ENCODE measurements at regions not wholly inside any gene's neighbourhood (a gene's known extent, or its start where the extent isn't known, plus 50 kb on each side); places are given as distances from the start of the nearest gene placed in this dataset.

GRCh38 chr15:46316024-46316423 lies 681.2 kb downstream of the SQOR start:
- H3K79me2 ChIP-seq (ENCODE audit: control insufficient read depth, insufficient read depth, low read length): no peaks in the 10 kb centered on the region
- no peak overlapping the region for H3K27ac ChIP-seq (ENCODE audit: low read length in 2 of 2)
- no peak overlapping the region for H3K9ac ChIP-seq (ENCODE audit: low read length)
- ATAC-seq (ENCODE audit: low read depth): no peak
- intact Hi-C loops (cut with micrococcal nuclease): no loop called here
- no peaks in the 10 kb centered on the region for H3K27me3 Mint-ChIP-seq
- no peak overlapping the region for H3K27ac Mint-ChIP-seq
- no peaks in the 10 kb centered on the region for H3K27me3 ChIP-seq (replicated peaks in 1 of 4; ENCODE audit: control extremely low read depth in 1 of 4, control insufficient read depth in 3 of 4, insufficient read depth in 4 of 4, low read length in 3 of 4)
- ChIA-PET POLR2A (no interaction called here), CTCF (no interaction called here)
- H3K4me3 ChIP-seq (ENCODE audit: control extremely low read depth in 1 of 5, extremely low read depth in 1 of 5, insufficient read depth in 1 of 5, low read depth in 2 of 5, low read length in 4 of 5): no peak overlapping the region
- H2AFZ ChIP-seq (ENCODE audit: insufficient read depth, low read depth, low read length, poor library complexity, severe bottlenecking): no peak overlapping the region
- TF ChIP-seq CTCF (IDR thresholded peaks at IDR 0.05): no peak
- TF ChIP-seq EZH2 (IDR thresholded peaks at IDR 0.05; ENCODE audit: borderline replicate concordance, insufficient read depth, low read depth, low read length, poor library complexity, severe bottlenecking): no peak
- no peaks in the 10 kb centered on the region for H4K20me1 ChIP-seq (ENCODE audit: control insufficient read depth, insufficient read depth, low read length, poor library complexity, severe bottlenecking)
- no peaks in the 10 kb centered on the region for H3K9me3 Mint-ChIP-seq (ENCODE audit: insufficient read depth)
- H3K4me1 Mint-ChIP-seq: no peaks in the 10 kb centered on the region
- no peaks in the 10 kb centered on the region for H3K9me3 ChIP-seq (ENCODE audit: control extremely low read depth in 1 of 3, control insufficient read depth in 2 of 3, insufficient read depth in 1 of 3, low read length in 2 of 3)
- DNase-seq: no peak
- H3K36me3 ChIP-seq (replicated peaks in 1 of 2; ENCODE audit: control extremely low read depth in 1 of 2, control insufficient read depth in 1 of 2, extremely low read depth in 1 of 2, insufficient read depth in 2 of 2, low read length in 1 of 2): no peaks in the 10 kb centered on the region
- H3K4me3 Mint-ChIP-seq: no peak overlapping the region
- no CpG with 5 or more reads among the region's 1 CpG for WGBS (ENCODE audit: insufficient coverage)
- no peaks in the 10 kb centered on the region for H3K4me1 ChIP-seq (ENCODE audit: control insufficient read depth in 2 of 2, insufficient read depth in 2 of 2, low read length in 2 of 2)
- H3K4me2 ChIP-seq (replicated peaks; ENCODE audit: low read depth, low read length, poor library complexity, severe bottlenecking): no peak overlapping the region

- Histone ChIP-seq H3K36me3 (replicated peaks in 1 of 2; ENCODE audit: control extremely low read depth in 1 of 2, control insufficient read depth in 1 of 2, extremely low read depth in 1 of 2, insufficient read depth in 2 of 2, low read length in 1 of 2) (no peaks in the 10 kb centered on the region), H3K4me1 (ENCODE audit: control insufficient read depth in 2 of 2, insufficient read depth in 2 of 2, low read length in 2 of 2) (no peaks in the 10 kb centered on the region), H3K4me2 (replicated peaks; ENCODE audit: low read depth, low read length, poor library complexity, severe bottlenecking) (no peak overlapping the region), H3K9me3 (ENCODE audit: control extremely low read depth in 1 of 3, control insufficient read depth in 2 of 3, insufficient read depth in 1 of 3, low read length in 2 of 3) (no peaks in the 10 kb centered on the region), H3K9ac (ENCODE audit: low read length) (no peak overlapping the region), H3K4me3 (ENCODE audit: control extremely low read depth in 1 of 5, extremely low read depth in 1 of 5, insufficient read depth in 1 of 5, low read depth in 2 of 5, low read length in 4 of 5) (no peak overlapping the region), H3K27ac (ENCODE audit: low read length in 2 of 2) (no peak overlapping the region), H3K27me3 (replicated peaks in 1 of 4; ENCODE audit: control extremely low read depth in 1 of 4, control insufficient read depth in 3 of 4, insufficient read depth in 4 of 4, low read length in 3 of 4) (no peaks in the 10 kb centered on the region), H3K79me2 (ENCODE audit: control insufficient read depth, insufficient read depth, low read length) (no peaks in the 10 kb centered on the region), H4K20me1 (ENCODE audit: control insufficient read depth, insufficient read depth, low read length, poor library complexity, severe bottlenecking) (no peaks in the 10 kb centered on the region), H2AFZ (ENCODE audit: insufficient read depth, low read depth, low read length, poor library complexity, severe bottlenecking) (no peak overlapping the region)
- no peak overlapping the region for H3K4me3 Mint-ChIP-seq
- intact Hi-C loops (cut with micrococcal nuclease): no loop called here
- H3K27me3 Mint-ChIP-seq: no peaks in the 10 kb centered on the region
- H3K4me1 Mint-ChIP-seq: no peaks in the 10 kb centered on the region
- 100% methylated on average over 1 of the region's 2 CpGs for WGBS (ENCODE audit: insufficient coverage)
- no peak overlapping the region for H3K27ac Mint-ChIP-seq
- H3K9me3 Mint-ChIP-seq (ENCODE audit: insufficient read depth): no peaks in the 10 kb centered on the region
- ChIA-PET CTCF (interaction anchor here (0.8 to 1.0 kb wide), 2 partner anchors 25 to 46 kb away, joined by 3 read pairs; no protein-coding TSS in a partner anchor), POLR2A (no interaction called here)
- no peak for DNase-seq
- TF ChIP-seq EZH2 (IDR thresholded peaks at IDR 0.05; ENCODE audit: borderline replicate concordance, insufficient read depth, low read depth, low read length, poor library complexity, severe bottlenecking) (no peak), CTCF (IDR thresholded peaks at IDR 0.05) (no peak)
- no peak for ATAC-seq (ENCODE audit: low read depth)
Observed at GRCh38 chr15:46317029-46317428, 682.2 kb downstream of the SQOR start.

All from B cell (primary cell).